WTC11 (cell line): ENCODE measurements at regions not wholly inside any gene's neighbourhood (a gene's known extent, or its start where the extent isn't known, plus 50 kb on each side); places are given as distances from the start of the nearest gene placed in this dataset.
A peak's percentile ranks its signal among the peaks of the same experiment; 100 is the strongest.
"Not testable (repeated sequence)": the region's sequence is repeated elsewhere in the genome, so short reads cannot be mapped to it uniquely, and the experiment has no call there.

Experiments used
- ATAC-seq: fragments of 200-7000 bp; cut with Tn5 transposase; 2 replicates; pipeline ENCODE4 v1.10.0; 2021; ENCODE audit warnings: mild to moderate bottlenecking, moderate library complexity
- CTCF ChIA-PET: fragments of 300-600 bp; sonication (Branson Sonifier 250); formaldehyde crosslinking; loops from one replicate; lab custom pipeline; 2021; ENCODE audit warnings: antibody characterized with exemption; lab: Charles Lee
- POLR2A ChIA-PET: fragments of 350-600 bp; sonication (Branson Sonifier 250); formaldehyde crosslinking; loops from one replicate; lab custom pipeline; 2021; ENCODE audit warnings: antibody characterized with exemption; lab: Charles Lee
- DNase-seq: peaks from one replicate; pipeline ENCODE4 v3.0.0; 2021; ENCODE audit warnings: low spot score
- H3K27ac Mint-ChIP-seq: 2 replicates; pipeline ENCODE4 v1.8.0; 2021; ENCODE audit warnings: mixed read lengths
- H3K27me3 Mint-ChIP-seq: 2 replicates; pipeline ENCODE4 v1.8.0; 2021; ENCODE audit warnings: low read depth, mild to moderate bottlenecking, moderate library complexity, mixed read lengths
- H3K36me3 Mint-ChIP-seq: 2 replicates; pipeline ENCODE4 v1.8.0; 2021; ENCODE audit warnings: mixed read lengths
- H3K4me1 Mint-ChIP-seq: 2 replicates; pipeline ENCODE4 v1.8.0; 2022; ENCODE audit warnings: mixed read lengths
- H3K4me3 Mint-ChIP-seq: 2 replicates; pipeline ENCODE4 v1.8.0; 2021; ENCODE audit warnings: mild to moderate bottlenecking, moderate library complexity, mixed read lengths
- H3K9me3 Mint-ChIP-seq: 2 replicates; pipeline ENCODE4 v1.8.0; 2021; ENCODE audit warnings: mixed read lengths
- CBFB ChIP-seq: sonication (generic); formaldehyde crosslinking; IDR thresholded peaks from 2 replicates; pipeline ENCODE4 v1.8.1; 2022; ENCODE audit warnings: mild to moderate bottlenecking, low read depth, missing genetic modification reagents
- CREM ChIP-seq: sonication (generic); formaldehyde crosslinking; IDR thresholded peaks from 2 replicates; pipeline ENCODE4 v1.8.1; 2022; ENCODE audit warnings: mild to moderate bottlenecking, missing genetic modification reagents, moderate library complexity
- GABPB1 ChIP-seq: sonication (generic); formaldehyde crosslinking; IDR thresholded peaks from 2 replicates; pipeline ENCODE4 v1.8.1; 2023; ENCODE audit warnings: mild to moderate bottlenecking, missing genetic modification reagents
- HMGA2 ChIP-seq: fragments of 250-450 bp; sonication (Bioruptor Pico); IDR thresholded peaks from 2 replicates; pipeline ENCODE4 v1.4.0; 2021; ENCODE audit warnings: mild to moderate bottlenecking, moderate library complexity
- KAT7 ChIP-seq: sonication (generic); formaldehyde crosslinking; IDR thresholded peaks from 2 replicates; pipeline ENCODE4 v1.8.1; 2023; ENCODE audit warnings: missing genetic modification reagents, mild to moderate bottlenecking, borderline replicate concordance
- NR2C2 ChIP-seq: sonication (generic); formaldehyde crosslinking; IDR thresholded peaks from 2 replicates; pipeline ENCODE4 v1.8.0; 2022; ENCODE audit warnings: mild to moderate bottlenecking, missing genetic modification reagents
- TEAD1 ChIP-seq: sonication (generic); formaldehyde crosslinking; IDR thresholded peaks from 2 replicates; pipeline ENCODE4 v1.8.0; 2022; ENCODE audit warnings: mild to moderate bottlenecking, missing genetic modification reagents
- ZNF317 ChIP-seq: sonication (generic); formaldehyde crosslinking; IDR thresholded peaks from 2 replicates; pipeline ENCODE4 v1.8.1; 2023; ENCODE audit warnings: low read depth, mild to moderate bottlenecking, moderate library complexity, missing genetic modification reagents, borderline replicate concordance
- ZNF671 ChIP-seq: fragments of 250-450 bp; sonication (Bioruptor Pico); IDR thresholded peaks from 2 replicates; pipeline ENCODE4 v1.8.0; 2021; ENCODE audit warnings: mild to moderate bottlenecking
- TF ChIP-seq, protein P1 (sequence below): fragments of 250-450 bp; sonication (Bioruptor Pico); IDR thresholded peaks from 2 replicates; pipeline ENCODE4 v2.1.2; 2022; ENCODE audit warnings: mild to moderate bottlenecking, moderate library complexity
- TF ChIP-seq, protein P2 (sequence below): sonication (generic); formaldehyde crosslinking; IDR thresholded peaks from 2 replicates; pipeline ENCODE4 v1.8.1; 2023; ENCODE audit warnings: mild to moderate bottlenecking, missing genetic modification reagents, borderline replicate concordance
- TF ChIP-seq, protein P3 (sequence below): fragments of 200-600 bp; IDR thresholded peaks from 2 replicates; pipeline ENCODE4 v1.8.0; 2022; ENCODE audit warnings: antibody characterized with exemption
- TF ChIP-seq, protein P4 (sequence below): sonication (generic); formaldehyde crosslinking; IDR thresholded peaks from 2 replicates; pipeline ENCODE4 v1.8.0; 2023; ENCODE audit warnings: mild to moderate bottlenecking, missing genetic modification reagents
- TF ChIP-seq, protein P5 (sequence below): sonication (generic); formaldehyde crosslinking; IDR thresholded peaks from 2 replicates; pipeline ENCODE4 v1.8.1; 2022; ENCODE audit warnings: low read depth, mild to moderate bottlenecking, moderate library complexity, missing genetic modification reagents, borderline replicate concordance
- TF ChIP-seq, protein P6 (sequence below): fragments of 250-450 bp; sonication (Bioruptor Pico); conservative IDR thresholded peaks from 2 replicates; pipeline ENCODE4 v1.9.0; 2021; ENCODE audit warnings: mild to moderate bottlenecking

DNA sequence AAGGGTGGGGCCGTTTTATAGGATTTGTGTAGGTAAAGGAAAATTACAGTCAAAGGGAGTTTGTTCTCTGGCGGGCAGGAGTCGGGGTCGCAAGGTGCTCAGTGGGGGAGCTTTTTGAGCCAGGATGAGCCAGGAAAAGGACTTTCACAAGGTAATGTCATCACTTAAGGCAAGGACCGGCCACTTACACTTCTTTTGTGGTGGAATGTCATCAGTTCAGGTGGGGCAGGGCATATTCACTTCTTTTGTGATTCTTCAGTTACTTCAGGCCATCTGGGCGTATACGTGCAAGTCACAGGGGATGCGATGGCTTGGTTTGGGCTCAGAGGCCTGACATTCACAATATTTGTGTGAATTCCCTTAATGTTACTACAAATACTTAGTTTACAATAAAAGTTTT lies 88.2 kb upstream of the MAP3K7 start:
- H3K9me3 Mint-ChIP-seq, CTCF ChIA-PET, DNase-seq, ATAC-seq, H3K27me3 Mint-ChIP-seq, POLR2A ChIA-PET, H3K36me3 Mint-ChIP-seq: not testable (repeated sequence)
- Mint-ChIP-seq H3K4me1 (peaks cover 78% of the 10 kb centered on the region), H3K27ac (peak overlapping the region; percentile 96), H3K4me3 (peak overlapping the region; percentile 73)
- TF ChIP-seq TEAD1 (CRISPR knock-in tag): peak; percentile 51; the same call in 1 of the 2 replicates

DNA sequence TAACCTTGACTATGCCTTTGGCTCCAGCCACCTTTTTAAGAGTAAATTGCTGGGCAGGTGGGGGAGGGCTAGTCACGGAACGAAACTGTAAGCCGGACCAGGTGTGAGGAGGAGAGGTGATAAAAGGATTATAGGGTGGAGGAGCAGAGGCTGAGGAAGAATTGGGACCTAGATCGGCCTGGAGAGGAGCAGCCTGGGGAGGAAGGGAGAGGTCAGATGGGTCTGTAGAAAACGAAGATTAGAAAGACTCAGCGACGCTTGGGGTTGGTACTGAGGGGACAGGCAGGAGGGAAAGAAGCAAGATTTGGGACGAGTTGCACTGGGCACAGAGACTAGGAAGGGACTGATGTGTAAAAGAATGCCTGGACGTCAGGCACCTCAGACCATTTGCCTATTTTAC lies 87.2 kb upstream of the MAP3K7 start:
- Mint-ChIP-seq H3K4me3 (peak overlapping the region; percentile 73), H3K27ac (peak overlapping the region; percentile 96), H3K4me1 (peaks cover 76% of the 10 kb centered on the region)
- H3K9me3 Mint-ChIP-seq, H3K36me3 Mint-ChIP-seq, DNase-seq, H3K27me3 Mint-ChIP-seq, ATAC-seq, POLR2A ChIA-PET, CTCF ChIA-PET: not testable (repeated sequence)

DNA sequence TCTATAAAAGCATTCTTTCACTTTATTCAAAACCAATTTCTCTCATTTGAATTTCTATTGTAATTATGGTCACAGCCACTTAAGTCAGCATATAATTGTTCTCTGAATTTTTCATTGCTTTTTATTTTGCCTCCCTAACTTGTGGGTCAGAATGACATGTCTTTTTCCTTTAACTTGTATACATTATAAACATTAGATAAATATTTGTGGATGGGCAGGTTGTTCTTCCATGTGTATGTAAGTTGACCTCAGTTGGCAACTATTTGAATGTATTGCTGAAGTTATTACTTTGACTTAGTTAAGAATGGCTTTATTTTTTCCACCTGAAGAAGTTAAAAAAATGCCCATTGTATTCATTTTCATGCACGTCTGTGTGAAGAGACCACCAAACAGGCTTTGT lies 83.0 kb upstream of the MAP3K7 start:
- CTCF ChIA-PET: no interaction called here
- Mint-ChIP-seq H3K9me3 (peaks cover 4% of the 10 kb centered on the region), H3K27ac (no peak overlapping the region), H3K27me3 (no peaks in the 10 kb centered on the region), H3K36me3 (peaks cover 8% of the 10 kb centered on the region), H3K4me3 (no peak overlapping the region), H3K4me1 (peaks cover 37% of the 10 kb centered on the region)
- TF ChIP-seq, protein P1, sequence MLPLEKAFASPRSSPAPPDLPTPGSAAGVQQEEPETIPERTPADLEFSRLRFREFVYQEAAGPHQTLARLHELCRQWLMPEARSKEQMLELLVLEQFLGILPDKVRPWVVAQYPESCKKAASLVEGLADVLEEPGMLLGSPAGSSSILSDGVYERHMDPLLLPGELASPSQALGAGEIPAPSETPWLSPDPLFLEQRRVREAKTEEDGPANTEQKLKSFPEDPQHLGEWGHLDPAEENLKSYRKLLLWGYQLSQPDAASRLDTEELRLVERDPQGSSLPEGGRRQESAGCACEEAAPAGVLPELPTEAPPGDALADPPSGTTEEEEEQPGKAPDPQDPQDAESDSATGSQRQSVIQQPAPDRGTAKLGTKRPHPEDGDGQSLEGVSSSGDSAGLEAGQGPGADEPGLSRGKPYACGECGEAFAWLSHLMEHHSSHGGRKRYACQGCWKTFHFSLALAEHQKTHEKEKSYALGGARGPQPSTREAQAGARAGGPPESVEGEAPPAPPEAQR (CRISPR knock-in tag): no peak
- TF ChIP-seq, protein P2, sequence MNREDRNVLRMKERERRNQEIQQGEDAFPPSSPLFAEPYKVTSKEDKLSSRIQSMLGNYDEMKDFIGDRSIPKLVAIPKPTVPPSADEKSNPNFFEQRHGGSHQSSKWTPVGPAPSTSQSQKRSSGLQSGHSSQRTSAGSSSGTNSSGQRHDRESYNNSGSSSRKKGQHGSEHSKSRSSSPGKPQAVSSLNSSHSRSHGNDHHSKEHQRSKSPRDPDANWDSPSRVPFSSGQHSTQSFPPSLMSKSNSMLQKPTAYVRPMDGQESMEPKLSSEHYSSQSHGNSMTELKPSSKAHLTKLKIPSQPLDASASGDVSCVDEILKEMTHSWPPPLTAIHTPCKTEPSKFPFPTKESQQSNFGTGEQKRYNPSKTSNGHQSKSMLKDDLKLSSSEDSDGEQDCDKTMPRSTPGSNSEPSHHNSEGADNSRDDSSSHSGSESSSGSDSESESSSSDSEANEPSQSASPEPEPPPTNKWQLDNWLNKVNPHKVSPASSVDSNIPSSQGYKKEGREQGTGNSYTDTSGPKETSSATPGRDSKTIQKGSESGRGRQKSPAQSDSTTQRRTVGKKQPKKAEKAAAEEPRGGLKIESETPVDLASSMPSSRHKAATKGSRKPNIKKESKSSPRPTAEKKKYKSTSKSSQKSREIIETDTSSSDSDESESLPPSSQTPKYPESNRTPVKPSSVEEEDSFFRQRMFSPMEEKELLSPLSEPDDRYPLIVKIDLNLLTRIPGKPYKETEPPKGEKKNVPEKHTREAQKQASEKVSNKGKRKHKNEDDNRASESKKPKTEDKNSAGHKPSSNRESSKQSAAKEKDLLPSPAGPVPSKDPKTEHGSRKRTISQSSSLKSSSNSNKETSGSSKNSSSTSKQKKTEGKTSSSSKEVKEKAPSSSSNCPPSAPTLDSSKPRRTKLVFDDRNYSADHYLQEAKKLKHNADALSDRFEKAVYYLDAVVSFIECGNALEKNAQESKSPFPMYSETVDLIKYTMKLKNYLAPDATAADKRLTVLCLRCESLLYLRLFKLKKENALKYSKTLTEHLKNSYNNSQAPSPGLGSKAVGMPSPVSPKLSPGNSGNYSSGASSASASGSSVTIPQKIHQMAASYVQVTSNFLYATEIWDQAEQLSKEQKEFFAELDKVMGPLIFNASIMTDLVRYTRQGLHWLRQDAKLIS: no peak
- TF ChIP-seq, protein P3, sequence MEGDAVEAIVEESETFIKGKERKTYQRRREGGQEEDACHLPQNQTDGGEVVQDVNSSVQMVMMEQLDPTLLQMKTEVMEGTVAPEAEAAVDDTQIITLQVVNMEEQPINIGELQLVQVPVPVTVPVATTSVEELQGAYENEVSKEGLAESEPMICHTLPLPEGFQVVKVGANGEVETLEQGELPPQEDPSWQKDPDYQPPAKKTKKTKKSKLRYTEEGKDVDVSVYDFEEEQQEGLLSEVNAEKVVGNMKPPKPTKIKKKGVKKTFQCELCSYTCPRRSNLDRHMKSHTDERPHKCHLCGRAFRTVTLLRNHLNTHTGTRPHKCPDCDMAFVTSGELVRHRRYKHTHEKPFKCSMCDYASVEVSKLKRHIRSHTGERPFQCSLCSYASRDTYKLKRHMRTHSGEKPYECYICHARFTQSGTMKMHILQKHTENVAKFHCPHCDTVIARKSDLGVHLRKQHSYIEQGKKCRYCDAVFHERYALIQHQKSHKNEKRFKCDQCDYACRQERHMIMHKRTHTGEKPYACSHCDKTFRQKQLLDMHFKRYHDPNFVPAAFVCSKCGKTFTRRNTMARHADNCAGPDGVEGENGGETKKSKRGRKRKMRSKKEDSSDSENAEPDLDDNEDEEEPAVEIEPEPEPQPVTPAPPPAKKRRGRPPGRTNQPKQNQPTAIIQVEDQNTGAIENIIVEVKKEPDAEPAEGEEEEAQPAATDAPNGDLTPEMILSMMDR: no peak
- no peak for TF ChIP-seq NR2C2
- no peak for TF ChIP-seq GABPB1 (CRISPR knock-in tag)
- no peak for TF ChIP-seq ZNF317 (CRISPR knock-in tag)
- TF ChIP-seq HMGA2 (CRISPR knock-in tag): no peak
- TF ChIP-seq CBFB (CRISPR knock-in tag): no peak
- no peak for TF ChIP-seq CREM (CRISPR knock-in tag)
- POLR2A ChIA-PET: no interaction called here
- no peak for ATAC-seq
- no peak for DNase-seq

DNA sequence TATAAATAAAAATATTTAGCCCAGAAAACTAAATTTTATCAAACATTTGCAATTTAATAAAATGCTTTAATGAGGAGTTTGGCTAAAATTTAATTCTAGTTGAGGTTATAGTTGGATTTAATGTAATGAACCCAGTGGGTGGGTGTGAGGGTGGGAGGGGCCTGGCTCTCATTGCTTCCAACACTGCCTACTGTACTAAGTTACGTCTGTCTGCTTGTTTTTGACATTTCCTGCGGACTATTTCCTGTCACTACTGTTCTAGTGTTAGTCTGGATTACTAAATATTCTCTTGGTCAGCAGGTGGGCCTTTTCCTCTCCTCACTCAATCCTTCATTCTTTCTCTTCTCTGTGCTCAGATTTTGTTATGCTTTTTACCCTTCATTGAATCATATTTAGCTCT lies 82.5 kb upstream of the MAP3K7 start:
- H3K4me1 Mint-ChIP-seq: peaks cover 33% of the 10 kb centered on the region
- DNase-seq (no peak), ATAC-seq (peak; percentile 73)
- CTCF ChIA-PET: no interaction called here
- no peak overlapping the region for H3K27ac Mint-ChIP-seq
- no peak overlapping the region for H3K4me3 Mint-ChIP-seq
- H3K27me3 Mint-ChIP-seq: no peaks in the 10 kb centered on the region
- peaks cover 13% of the 10 kb centered on the region for H3K36me3 Mint-ChIP-seq
- peaks cover 9% of the 10 kb centered on the region for H3K9me3 Mint-ChIP-seq
- POLR2A ChIA-PET: no interaction called here
- TF ChIP-seq ZNF671 (CRISPR knock-in tag): no peak
- TF ChIP-seq, protein P4, sequence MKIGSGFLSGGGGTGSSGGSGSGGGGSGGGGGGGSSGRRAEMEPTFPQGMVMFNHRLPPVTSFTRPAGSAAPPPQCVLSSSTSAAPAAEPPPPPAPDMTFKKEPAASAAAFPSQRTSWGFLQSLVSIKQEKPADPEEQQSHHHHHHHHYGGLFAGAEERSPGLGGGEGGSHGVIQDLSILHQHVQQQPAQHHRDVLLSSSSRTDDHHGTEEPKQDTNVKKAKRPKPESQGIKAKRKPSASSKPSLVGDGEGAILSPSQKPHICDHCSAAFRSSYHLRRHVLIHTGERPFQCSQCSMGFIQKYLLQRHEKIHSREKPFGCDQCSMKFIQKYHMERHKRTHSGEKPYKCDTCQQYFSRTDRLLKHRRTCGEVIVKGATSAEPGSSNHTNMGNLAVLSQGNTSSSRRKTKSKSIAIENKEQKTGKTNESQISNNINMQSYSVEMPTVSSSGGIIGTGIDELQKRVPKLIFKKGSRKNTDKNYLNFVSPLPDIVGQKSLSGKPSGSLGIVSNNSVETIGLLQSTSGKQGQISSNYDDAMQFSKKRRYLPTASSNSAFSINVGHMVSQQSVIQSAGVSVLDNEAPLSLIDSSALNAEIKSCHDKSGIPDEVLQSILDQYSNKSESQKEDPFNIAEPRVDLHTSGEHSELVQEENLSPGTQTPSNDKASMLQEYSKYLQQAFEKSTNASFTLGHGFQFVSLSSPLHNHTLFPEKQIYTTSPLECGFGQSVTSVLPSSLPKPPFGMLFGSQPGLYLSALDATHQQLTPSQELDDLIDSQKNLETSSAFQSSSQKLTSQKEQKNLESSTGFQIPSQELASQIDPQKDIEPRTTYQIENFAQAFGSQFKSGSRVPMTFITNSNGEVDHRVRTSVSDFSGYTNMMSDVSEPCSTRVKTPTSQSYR (CRISPR knock-in tag): no peak
- TF ChIP-seq, protein P5, sequence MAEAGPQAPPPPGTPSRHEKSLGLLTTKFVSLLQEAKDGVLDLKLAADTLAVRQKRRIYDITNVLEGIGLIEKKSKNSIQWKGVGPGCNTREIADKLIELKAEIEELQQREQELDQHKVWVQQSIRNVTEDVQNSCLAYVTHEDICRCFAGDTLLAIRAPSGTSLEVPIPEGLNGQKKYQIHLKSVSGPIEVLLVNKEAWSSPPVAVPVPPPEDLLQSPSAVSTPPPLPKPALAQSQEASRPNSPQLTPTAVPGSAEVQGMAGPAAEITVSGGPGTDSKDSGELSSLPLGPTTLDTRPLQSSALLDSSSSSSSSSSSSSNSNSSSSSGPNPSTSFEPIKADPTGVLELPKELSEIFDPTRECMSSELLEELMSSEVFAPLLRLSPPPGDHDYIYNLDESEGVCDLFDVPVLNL (CRISPR knock-in tag): no peak
- TF ChIP-seq, protein P6, sequence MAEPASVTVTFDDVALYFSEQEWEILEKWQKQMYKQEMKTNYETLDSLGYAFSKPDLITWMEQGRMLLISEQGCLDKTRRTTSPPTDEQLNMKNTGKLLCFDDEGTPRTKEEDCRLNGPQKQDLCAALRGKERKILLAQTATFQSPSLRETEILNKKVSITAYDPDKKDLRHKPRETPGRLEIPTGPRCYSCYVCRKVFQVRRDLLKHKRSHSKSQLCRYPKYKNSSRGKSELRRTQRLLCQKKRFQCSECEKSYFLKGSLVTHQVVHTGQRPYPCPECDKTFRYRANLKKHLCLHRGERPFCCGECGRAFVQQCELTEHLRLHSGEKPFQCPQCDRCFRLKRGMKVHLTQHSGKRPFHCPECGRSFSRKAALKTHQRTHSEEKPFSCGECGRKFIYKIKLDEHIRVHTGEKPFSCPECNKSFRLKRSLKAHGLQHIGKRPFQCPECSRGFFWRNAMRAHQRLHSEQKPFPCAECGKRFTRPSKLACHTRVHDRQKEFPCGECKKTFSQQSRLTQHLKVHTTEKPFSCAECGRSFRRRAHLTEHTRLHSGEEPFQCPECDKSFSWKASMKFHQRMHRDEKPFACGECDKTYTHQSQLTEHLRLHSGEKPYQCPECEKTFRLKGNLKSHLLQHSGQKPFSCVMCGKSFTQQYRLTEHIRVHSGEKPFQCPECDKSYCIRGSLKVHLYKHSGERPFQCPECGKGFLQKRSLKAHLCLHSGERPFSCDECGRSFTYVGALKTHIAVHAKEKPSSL (CRISPR knock-in tag): no peak
- no peak for TF ChIP-seq KAT7 (CRISPR knock-in tag)
